ENCODE measurements at regions not wholly inside any gene's neighbourhood (a gene's known extent, or its start where the extent isn't known, plus 50 kb on each side); places are given as distances from the start of the nearest gene placed in this dataset.

DNA sequence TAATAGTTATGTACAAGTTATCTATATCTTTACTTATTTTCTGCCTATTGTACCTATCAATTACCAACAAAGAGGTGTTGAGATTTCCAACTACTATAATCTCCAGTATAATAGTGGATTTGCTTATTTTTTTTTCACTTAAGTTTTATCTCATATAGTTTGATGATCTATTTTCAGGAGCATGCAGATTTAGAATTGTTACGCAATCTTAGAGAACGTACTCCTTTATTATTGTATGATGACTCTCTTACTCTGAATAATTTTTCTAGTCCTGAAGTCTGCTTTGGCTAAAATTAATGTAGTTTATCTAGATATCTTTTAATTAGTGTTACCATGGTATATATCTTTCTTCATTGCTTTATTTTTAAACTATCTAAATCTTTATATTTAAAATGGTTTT is 205.2 kb downstream of the SCG2 start:
- no peak for TF ChIP-seq PHB2 (IDR thresholded peaks at IDR 0.05; ENCODE audit: partially characterized antibody)
- TF ChIP-seq, protein P1, sequence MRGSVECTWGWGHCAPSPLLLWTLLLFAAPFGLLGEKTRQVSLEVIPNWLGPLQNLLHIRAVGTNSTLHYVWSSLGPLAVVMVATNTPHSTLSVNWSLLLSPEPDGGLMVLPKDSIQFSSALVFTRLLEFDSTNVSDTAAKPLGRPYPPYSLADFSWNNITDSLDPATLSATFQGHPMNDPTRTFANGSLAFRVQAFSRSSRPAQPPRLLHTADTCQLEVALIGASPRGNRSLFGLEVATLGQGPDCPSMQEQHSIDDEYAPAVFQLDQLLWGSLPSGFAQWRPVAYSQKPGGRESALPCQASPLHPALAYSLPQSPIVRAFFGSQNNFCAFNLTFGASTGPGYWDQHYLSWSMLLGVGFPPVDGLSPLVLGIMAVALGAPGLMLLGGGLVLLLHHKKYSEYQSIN (CRISPR knock-in tag; IDR thresholded peaks at IDR 0.05; ENCODE audit: borderline replicate concordance) = no peak
- no peak for TF ChIP-seq STAT5B (CRISPR knock-in tag; IDR thresholded peaks at IDR 0.05)
- TF ChIP-seq, protein P2, sequence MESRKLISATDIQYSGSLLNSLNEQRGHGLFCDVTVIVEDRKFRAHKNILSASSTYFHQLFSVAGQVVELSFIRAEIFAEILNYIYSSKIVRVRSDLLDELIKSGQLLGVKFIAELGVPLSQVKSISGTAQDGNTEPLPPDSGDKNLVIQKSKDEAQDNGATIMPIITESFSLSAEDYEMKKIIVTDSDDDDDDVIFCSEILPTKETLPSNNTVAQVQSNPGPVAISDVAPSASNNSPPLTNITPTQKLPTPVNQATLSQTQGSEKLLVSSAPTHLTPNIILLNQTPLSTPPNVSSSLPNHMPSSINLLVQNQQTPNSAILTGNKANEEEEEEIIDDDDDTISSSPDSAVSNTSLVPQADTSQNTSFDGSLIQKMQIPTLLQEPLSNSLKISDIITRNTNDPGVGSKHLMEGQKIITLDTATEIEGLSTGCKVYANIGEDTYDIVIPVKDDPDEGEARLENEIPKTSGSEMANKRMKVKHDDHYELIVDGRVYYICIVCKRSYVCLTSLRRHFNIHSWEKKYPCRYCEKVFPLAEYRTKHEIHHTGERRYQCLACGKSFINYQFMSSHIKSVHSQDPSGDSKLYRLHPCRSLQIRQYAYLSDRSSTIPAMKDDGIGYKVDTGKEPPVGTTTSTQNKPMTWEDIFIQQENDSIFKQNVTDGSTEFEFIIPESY (CRISPR knock-in tag; IDR thresholded peaks at IDR 0.05) = no peak
- TF ChIP-seq POLR2AphosphoS5 (IDR thresholded peaks at IDR 0.05; ENCODE audit: low read depth, low read length) = no peak
- TF ChIP-seq ARNTL (CRISPR knock-in tag; IDR thresholded peaks at IDR 0.05) = no peak
- TF ChIP-seq, protein P3, sequence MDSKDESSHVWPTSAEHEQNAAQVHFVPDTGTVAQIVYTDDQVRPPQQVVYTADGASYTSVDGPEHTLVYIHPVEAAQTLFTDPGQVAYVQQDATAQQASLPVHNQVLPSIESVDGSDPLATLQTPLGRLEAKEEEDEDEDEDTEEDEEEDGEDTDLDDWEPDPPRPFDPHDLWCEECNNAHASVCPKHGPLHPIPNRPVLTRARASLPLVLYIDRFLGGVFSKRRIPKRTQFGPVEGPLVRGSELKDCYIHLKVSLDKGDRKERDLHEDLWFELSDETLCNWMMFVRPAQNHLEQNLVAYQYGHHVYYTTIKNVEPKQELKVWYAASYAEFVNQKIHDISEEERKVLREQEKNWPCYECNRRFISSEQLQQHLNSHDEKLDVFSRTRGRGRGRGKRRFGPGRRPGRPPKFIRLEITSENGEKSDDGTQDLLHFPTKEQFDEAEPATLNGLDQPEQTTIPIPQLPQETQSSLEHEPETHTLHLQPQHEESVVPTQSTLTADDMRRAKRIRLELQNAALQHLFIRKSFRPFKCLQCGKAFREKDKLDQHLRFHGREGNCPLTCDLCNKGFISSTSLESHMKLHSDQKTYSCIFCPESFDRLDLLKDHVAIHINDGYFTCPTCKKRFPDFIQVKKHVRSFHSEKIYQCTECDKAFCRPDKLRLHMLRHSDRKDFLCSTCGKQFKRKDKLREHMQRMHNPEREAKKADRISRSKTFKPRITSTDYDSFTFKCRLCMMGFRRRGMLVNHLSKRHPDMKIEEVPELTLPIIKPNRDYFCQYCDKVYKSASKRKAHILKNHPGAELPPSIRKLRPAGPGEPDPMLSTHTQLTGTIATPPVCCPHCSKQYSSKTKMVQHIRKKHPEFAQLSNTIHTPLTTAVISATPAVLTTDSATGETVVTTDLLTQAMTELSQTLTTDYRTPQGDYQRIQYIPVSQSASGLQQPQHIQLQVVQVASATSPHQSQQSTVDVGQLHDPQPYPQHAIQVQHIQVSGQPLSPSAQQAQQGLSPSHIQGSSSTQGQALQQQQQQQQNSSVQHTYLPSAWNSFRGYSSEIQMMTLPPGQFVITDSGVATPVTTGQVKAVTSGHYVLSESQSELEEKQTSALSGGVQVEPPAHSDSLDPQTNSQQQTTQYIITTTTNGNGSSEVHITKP (CRISPR knock-in tag; IDR thresholded peaks at IDR 0.05; ENCODE audit: low read depth) = no peak
- TF ChIP-seq, protein P4, sequence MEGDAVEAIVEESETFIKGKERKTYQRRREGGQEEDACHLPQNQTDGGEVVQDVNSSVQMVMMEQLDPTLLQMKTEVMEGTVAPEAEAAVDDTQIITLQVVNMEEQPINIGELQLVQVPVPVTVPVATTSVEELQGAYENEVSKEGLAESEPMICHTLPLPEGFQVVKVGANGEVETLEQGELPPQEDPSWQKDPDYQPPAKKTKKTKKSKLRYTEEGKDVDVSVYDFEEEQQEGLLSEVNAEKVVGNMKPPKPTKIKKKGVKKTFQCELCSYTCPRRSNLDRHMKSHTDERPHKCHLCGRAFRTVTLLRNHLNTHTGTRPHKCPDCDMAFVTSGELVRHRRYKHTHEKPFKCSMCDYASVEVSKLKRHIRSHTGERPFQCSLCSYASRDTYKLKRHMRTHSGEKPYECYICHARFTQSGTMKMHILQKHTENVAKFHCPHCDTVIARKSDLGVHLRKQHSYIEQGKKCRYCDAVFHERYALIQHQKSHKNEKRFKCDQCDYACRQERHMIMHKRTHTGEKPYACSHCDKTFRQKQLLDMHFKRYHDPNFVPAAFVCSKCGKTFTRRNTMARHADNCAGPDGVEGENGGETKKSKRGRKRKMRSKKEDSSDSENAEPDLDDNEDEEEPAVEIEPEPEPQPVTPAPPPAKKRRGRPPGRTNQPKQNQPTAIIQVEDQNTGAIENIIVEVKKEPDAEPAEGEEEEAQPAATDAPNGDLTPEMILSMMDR (CRISPR knock-in tag; IDR thresholded peaks at IDR 0.05) = no peak
- TF ChIP-seq ZKSCAN8 (CRISPR knock-in tag; IDR thresholded peaks at IDR 0.05; ENCODE audit: borderline replicate concordance) = no peak
- TF ChIP-seq KDM1A (CRISPR knock-in tag; IDR thresholded peaks at IDR 0.05) = no peak

Data from HepG2 (cell line).